Urothelium cell line (cell line): ENCODE measurements at regions not wholly inside any gene's neighbourhood (a gene's known extent, or its start where the extent isn't known, plus 50 kb on each side); places are given as distances from the start of the nearest gene placed in this dataset.
A peak's percentile ranks its signal among the peaks of the same experiment; 100 is the strongest.

Experiments used
- DNase-seq: peaks from one replicate; pipeline ENCODE4 v3.0.0; 2011; ENCODE audit warnings: low spot score, mixed read lengths
- FAIRE-seq: peaks from 2 replicates; lab custom pipeline; 2011; peaks lifted over from hg19 to GRCh38; lab: Jason Lieb, UNC

- DNase-seq = no peak
- FAIRE-seq = no peak
These were observed 370.2 kb downstream of the AASDHPPT start for GRCh38 chr11:106447631-106448191.

GRCh38 chr11:106449763-106450162 is 372.3 kb downstream of the AASDHPPT start:
- DNase-seq (no peak), FAIRE-seq (no peak)

DNA sequence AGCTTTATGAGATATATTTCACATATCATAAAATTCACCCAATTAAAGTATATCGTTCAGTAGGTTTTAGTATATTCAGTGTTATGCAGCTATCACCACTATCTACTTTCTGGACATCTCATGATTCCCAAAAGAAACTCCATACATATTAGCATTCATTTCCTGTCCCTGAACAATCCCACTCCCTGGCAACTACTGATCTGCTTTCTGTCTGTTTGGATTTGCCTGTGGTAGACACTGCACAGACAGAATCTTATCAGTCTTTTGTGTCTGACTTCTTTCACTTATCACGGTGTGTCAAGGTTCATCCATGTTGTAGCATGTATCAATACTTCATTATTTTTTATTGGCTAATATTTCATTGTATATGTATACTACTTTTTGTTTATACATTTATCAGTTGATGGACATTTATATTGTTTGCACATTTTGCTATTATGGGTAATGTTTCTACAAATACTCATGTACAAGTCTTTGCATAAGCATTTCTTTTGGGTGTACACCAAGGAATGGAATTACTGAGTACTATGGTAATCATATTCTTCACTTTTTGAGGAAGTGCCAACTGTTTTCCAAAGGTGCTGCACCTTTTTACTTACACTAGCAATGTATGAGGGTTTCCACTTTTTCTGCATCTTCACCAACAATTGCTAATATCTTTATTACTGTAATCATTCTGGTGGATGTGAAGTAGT is 373.9 kb downstream of the AASDHPPT start:
- DNase-seq (no peak), FAIRE-seq (no peak)

GRCh38 chr11:106456647-106457046 is 379.2 kb downstream of the AASDHPPT start:
- no peak for DNase-seq
- no peak for FAIRE-seq

DNA sequence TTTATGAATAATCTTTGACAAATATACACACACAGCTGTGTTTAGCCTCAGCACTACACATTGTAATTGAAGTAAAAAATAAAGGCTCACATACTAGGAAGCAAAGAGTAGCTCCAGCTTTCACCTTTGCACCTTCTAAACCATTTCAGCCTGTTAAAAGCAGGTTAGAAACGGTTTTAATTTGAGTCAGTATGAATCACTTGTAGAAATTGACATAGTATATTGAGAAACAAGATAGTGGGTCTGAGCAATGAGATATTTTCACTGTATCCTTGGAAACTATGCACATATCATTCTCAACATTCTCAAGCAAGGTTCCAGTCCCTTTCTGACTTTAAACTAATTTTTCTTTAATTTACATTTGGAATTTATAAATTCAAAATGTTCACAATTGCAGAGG is 380.3 kb downstream of the AASDHPPT start:
- FAIRE-seq (no peak), DNase-seq (no peak)

DNA sequence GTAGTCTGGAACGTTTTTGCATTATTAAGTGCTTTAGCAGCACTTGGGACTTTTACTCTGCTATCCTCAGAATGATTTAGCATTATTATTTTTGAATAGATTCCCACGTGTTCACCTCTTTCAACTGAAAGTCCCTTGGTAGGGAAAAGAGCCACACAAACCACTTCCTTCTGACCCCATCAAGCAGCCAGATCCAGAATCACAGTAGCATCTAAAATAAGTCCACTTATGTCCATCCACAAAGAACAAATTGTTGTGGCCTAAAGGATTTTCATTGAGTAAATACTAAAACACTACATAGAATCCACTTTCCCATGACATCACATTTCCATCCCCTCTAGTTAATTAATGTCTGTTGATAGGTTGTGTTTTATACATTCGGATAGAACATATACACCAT is 381.7 kb downstream of the AASDHPPT start:
- DNase-seq = no peak
- FAIRE-seq = no peak

DNA sequence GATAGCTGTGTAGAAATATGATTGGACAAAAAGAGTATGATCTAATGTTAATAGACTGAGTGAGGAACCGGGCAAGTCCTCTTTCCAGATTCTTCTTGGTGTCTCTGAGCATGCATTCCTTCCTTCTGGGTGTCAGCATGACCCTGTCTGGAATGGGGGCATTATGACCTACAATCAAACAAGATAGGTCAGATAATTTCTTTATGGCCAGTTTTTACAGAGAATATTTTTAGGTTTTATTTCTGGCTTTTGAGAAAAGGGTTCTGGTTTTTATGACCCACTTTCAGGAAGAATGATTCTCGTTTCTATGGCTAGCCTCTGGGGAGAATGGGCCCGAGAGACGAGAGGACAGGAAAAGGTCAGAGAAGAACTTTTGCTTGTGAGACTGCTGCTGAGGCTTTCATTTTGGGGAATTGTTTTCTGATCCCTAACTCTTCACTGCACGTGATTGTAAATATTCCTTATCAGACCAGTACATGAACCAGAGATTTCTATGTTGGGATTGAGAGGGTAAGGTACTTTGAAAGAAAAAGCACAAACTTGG is 383.8 kb downstream of the AASDHPPT start:
- FAIRE-seq (no peak), DNase-seq (no peak)

GRCh38 chr11:106461839-106462545 is 384.5 kb downstream of the AASDHPPT start:
- DNase-seq = no peak
- no peak for FAIRE-seq

- FAIRE-seq = no peak
- DNase-seq = no peak
These were observed 385.7 kb downstream of the AASDHPPT start for GRCh38 chr11:106463154-106463553.

DNA sequence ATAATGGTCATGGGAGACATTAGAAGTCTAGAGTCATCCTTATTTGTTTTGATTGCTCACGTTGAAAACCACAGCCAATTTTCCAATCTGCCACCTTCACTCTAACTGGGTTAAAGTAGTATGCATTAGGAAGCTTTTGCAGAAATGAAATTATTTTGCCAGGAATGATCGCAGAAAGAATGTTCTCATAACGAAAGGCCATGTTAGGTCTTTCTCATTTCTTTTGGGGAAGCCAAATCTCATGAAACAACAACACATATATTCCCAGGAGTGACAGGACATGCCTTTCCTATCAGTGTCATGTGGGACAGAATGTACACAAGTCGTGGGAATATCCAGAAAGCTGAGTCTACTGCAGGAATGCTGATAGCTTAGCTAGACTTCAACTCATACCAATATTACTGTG is 386.3 kb downstream of the AASDHPPT start:
- no peak for FAIRE-seq

GRCh38 chr11:106464728-106465127 is 387.3 kb downstream of the AASDHPPT start:
- FAIRE-seq = no peak

More for the DNA sequence above, 386.3 kb downstream of the AASDHPPT start:
- DNase-seq = no peak

DNA sequence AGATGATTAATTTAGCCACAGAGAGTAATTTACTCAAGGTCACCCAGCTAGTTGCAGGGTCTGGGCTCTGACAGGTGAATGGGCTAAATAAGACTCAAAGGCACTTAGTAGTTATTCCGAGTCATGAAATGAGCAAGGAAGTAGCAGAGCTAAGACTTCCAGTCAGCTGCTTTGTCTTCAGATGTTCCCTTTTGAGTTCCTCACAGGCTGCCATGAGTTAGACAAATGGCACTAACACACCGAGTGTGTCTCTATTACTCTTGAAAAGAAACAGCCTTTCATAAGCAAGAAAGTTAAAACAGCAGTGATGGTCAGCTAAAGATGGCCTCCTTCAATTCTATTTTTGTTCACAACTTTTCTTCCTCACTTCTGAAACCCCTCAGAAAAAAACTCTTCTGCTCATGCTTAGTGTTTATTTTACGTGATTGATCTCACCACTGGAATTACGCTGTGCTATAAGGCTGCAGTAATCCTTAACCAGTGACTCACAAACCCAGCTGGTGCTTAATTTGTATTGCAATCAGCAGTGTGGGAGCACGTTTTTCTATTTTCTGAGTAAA is 389.1 kb downstream of the AASDHPPT start:
- FAIRE-seq (no peak), DNase-seq (peak; percentile 20)

More at GRCh38 chr11:106464728-106465127, 387.3 kb downstream of the AASDHPPT start:
- no peak for DNase-seq

- FAIRE-seq = no peak
- DNase-seq = no peak
These were observed 390.0 kb downstream of the AASDHPPT start for GRCh38 chr11:106467501-106467900.

DNA sequence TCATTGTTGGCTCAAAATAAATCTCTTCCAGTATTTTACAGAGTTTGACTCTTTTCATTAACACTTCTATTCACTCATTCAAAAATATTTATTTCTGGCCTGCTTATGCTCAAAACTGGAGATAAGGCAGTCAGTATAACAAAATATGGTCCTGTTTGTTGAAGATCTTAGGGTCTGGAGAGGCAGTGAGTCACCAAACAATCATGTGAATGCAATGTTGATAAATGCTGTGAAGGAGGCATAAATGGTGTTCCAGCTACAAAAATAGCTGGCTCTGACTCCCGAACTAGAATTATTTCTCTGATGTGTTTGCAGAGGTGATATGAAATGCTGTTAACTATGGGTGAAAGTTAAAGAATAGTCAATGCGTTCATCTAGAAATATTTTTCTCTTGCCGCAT is 390.6 kb downstream of the AASDHPPT start:
- DNase-seq = peak; percentile 15
- no peak for FAIRE-seq

DNA sequence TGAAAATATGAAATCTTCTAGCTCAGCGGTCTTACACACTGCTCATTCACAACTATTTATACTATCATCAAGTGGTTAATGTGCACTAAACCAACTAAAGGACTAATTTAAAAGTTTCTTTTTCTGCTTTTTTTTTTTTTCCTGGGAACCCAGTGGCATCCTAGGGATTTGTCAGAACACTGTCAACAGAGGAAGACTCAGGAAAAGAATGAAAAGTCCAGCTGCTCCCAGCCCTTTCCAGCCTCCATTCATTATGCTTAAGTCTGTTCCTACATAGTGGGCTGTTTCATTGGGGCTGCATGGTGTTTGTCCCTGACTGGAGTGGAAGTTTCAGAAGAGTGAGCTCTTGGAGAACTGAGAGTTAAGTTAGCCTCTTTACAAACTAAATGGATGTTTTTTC is 391.1 kb downstream of the AASDHPPT start:
- FAIRE-seq = no peak
- no peak for DNase-seq

DNA sequence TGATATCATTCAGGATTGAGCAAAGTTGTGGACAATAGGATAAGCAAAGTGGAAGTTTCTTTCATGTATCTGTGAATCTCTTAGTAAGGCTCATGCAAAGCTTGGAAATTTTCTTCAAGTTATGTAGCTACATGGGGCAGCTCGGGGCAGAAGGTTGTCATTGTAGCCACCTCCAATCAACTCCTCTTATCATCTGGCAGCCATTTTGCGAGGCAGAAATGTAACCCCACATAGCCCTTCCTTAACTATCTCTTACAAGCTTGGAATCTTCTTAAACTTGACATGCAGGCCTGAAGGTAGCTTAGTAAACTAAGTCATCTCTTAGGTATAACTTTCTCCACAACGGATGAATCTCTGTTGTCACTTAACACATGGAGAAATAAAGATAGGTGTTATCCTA is 392.8 kb downstream of the AASDHPPT start:
- DNase-seq = no peak
- no peak for FAIRE-seq

DNA sequence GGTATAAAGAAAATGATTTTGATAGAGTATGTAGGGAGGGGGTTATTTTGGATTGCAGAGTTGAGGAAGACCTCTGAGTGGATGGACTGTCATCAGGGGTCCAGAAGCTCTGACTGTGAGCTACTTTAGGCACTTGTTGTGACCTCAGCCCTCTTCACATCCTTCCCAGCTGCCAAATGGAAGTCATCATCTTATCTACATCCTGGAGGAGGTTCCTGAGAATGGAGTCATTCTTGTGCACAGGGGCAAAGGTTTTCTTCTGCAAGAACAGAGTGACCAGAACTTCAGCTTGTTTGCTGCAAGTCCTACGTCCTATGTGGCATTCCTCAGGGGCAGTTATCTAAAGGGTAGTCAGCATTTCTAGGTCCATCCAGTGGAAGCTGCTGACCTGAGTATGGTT is 393.8 kb downstream of the AASDHPPT start:
- FAIRE-seq = no peak
- DNase-seq = no peak

- DNase-seq (no peak), FAIRE-seq (no peak)
These were observed 395.7 kb downstream of the AASDHPPT start for GRCh38 chr11:106473089-106473722.

- no peak for FAIRE-seq
- no peak for DNase-seq
These were observed 396.8 kb downstream of the AASDHPPT start for GRCh38 chr11:106474274-106474673.

GRCh38 chr11:106475181-106475580 is 397.7 kb downstream of the AASDHPPT start:
- FAIRE-seq = no peak
- DNase-seq = no peak

- DNase-seq = no peak
- FAIRE-seq = no peak
These were observed 400.3 kb downstream of the AASDHPPT start for GRCh38 chr11:106477776-106478175.
